GM04503 (cell line): ENCODE measurements at regions not wholly inside any gene's neighbourhood (a gene's known extent, or its start where the extent isn't known, plus 50 kb on each side); places are given as distances from the start of the nearest gene placed in this dataset.

Experiments
- DNase-seq: peaks from one replicate; pipeline ENCODE4 v3.0.0-alpha.2; 2012; ENCODE audit warnings: low read depth

DNA sequence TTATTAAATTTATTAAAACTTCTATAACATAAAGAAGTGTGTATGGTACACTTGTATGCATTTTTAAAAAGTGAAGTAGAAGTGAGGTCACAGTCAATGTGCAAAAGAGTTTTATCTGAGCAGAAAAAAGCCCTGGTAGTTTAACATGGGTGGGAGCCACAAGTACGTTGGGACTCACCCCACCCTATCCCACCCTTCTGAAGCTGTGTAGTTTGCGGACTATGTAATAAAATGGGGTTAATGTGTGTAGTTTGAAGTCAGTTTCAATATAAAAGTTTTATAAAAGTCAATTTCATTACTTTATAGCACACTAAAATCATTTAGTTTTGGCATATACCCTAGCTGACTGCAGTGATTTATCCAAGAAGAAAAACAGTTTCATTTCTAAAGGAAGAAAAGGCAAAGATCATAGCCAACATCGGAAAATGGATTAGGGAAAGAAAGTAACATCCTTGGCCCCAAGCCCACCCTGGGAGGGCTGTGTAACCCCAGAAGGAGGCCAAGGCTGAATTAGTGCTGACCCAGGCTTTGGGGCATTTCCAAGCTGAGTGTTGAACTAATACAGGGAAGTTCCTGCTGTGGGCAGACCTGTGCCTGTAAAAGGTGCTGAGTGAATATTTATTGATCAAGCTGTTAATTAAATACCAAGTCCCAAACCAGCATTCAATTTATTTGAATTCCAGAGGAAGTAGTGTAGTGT, 398.6 kb upstream of the ADAMTSL1 start:
- no peak for DNase-seq

- no peak for DNase-seq
These were observed 395.8 kb upstream of the ADAMTSL1 start for GRCh38 chr9:18077941-18078678.

- DNase-seq, result no peak
These were observed 381.8 kb upstream of the ADAMTSL1 start for GRCh38 chr9:18092138-18092537.

- DNase-seq, result no peak
These were observed 367.9 kb upstream of the ADAMTSL1 start for GRCh38 chr9:18106006-18106560.

DNA sequence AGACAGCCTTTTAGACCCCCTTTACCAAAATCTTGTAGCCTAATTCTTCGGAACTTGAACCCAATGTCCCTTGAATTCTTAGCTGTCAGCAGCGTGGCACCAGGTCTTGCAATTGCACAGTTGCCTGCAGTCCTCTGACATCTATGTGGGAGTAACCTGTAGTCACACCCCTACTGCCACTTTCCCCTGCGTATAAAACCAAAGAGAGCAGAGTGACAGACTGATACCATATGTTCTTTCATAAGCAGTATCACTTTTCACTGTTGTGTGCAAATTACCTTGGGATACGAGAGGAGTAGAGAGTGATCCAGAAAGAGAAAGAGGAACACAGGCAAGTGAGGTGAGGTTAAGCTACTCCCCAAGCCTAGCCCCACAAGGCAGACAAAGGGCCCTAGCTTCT, 364.3 kb upstream of the ADAMTSL1 start:
- no peak for DNase-seq

- no peak for DNase-seq
These were observed 362.8 kb upstream of the ADAMTSL1 start for GRCh38 chr9:18111146-18111545.

GRCh38 chr9:18114559-18115475, 359.1 kb upstream of the ADAMTSL1 start:
- DNase-seq, result no peak

- DNase-seq, result no peak
These were observed 355.7 kb upstream of the ADAMTSL1 start for GRCh38 chr9:18118268-18118667.

DNA sequence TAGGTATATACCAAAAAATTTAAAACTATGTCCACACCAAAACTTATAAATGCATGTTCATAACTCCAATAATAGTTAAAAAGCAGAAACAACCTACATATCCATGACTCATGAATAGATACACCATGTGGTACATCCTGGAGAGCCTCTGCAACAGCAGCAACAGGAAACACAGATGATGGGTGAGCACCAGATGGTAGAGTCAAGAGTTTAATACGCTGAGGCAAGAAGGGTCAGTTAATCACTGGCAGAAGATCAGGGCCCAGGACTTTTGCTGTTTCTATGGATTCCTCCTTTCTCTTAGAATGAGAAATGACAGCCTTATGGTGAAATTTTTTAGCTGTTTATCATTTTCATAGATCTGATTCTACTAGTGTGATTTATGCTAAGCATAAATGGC, 351.8 kb upstream of the ADAMTSL1 start:
- DNase-seq, result no peak

GRCh38 chr9:18124760-18125159, 349.2 kb upstream of the ADAMTSL1 start:
- peak; percentile 15 for DNase-seq

DNA sequence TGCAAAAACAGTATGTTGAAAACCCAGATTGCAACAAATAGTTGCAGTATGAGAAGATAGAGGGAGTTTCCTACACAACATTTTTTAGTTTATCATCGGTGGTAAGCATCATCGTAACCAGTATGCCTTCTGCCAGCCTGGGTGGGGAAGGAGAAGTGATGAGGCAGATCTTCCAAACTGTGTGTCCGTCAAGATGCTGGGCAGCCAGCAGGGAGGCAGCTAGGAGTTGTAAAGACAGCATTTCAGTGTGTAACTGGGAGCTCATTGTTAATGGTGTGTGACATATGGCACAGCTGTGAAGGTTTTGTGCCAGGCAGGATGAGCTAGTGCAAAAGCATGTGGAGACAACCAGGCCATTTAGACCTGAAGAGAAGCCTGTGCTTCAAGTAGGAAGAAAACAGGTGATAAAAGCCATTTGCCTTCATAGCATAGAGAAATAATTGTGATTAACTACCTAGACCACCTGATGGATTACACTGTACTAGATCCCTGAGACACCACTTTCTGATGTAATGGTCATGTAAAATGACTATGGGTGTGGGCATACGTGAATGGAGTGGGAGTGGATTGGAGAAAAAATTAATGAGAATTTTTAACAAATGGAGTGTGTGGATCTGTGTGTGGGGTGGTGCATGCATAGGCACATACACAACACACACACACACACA, 347.0 kb upstream of the ADAMTSL1 start:
- DNase-seq, result no peak

- no peak for DNase-seq
These were observed 346.5 kb upstream of the ADAMTSL1 start for GRCh38 chr9:18127499-18127875.

DNA sequence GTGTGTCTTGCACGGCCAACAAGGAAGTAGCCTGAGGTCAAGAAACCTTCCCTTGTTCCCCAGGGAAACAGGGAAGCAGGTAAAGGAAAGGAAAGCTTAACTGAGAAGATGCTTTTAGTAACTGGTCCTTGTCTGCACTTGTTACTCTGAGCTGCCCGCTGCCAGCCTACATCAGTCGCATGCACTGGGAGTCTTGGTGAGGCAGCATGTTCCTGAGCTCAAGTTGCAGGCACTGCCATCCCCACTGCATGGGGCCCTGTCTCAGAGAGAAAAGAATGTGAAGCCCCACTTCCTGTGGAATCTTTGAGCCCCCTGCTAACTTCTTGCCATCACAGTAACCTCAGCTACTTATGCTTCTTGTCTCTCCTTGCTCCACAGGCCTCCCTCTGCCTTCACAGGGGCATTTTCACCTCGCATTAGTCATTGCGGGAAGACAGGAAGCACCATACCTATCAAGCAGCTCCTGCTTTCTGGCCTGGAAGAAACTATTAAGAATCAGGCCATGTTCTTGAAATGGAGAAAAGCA, 344.1 kb upstream of the ADAMTSL1 start:
- no peak for DNase-seq

- no peak for DNase-seq
These were observed 337.5 kb upstream of the ADAMTSL1 start for GRCh38 chr9:18136354-18136994.

DNA sequence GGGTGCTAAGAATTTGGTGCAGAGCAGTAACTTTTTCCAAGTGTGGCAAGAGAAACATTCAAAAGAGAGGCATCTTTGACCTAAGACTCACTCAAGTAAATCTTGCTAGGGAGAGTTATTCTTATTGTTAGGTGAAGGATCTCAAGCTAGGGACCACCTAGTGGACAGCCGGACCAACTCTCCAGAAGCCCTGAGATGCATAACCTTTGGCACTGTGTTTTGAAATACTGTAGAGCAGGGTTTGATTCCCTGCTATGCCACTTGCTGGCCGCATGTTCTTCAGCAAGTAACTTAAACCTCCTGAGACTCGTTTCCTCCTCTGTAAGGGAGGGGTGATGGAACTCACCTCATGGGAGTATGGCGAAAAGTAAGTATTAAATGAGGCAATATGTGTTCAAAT, 336.1 kb upstream of the ADAMTSL1 start:
- DNase-seq, result no peak

GRCh38 chr9:18138656-18139055, 335.3 kb upstream of the ADAMTSL1 start:
- no peak for DNase-seq

GRCh38 chr9:18141681-18142080, 332.3 kb upstream of the ADAMTSL1 start:
- DNase-seq, result no peak

DNA sequence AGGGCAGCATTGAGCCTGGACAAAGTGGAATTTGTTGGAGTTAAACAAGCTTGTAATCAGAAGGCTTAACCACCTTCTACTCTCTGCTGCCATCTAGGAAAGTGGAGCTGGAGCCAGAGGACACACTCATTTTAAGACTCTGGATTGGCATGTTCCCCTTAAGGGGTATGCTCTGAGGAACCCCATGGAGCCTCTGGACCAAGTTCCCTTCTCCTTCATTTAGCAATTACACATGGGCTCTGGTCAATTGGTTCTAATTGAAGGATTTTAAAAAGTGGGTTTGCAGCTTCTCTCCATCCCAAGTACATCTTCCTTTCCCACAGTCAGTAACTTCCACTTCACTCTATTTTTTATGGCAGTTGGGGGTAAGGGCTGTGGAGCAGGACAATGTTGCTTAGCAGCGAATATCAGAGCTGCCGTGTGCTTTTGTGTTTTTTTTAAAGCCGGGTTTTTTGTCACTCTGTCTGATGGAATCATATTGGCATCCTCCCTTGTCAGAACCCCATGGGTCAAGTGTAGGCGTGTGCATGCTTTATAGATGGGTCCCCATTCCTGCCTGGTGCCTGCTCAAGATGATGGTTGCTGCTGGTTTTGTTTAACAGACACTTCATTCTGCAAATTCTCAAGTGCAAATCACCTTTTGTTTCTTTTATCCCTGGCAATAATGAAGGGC, 330.7 kb upstream of the ADAMTSL1 start:
- no peak for DNase-seq

GRCh38 chr9:18146329-18146728, 327.6 kb upstream of the ADAMTSL1 start:
- no peak for DNase-seq

- no peak for DNase-seq
These were observed 324.4 kb upstream of the ADAMTSL1 start for GRCh38 chr9:18149471-18150011.
